WTC11 (cell line): ENCODE measurements at regions not wholly inside any gene's neighbourhood (a gene's known extent, or its start where the extent isn't known, plus 50 kb on each side); places are given as distances from the start of the nearest gene placed in this dataset.

ENCODE experiments used
- CBFB ChIP-seq: sonication (generic); formaldehyde crosslinking; IDR thresholded peaks from 2 replicates; pipeline ENCODE4 v1.8.1; 2022; ENCODE audit warnings: mild to moderate bottlenecking, low read depth, missing genetic modification reagents
- CREM ChIP-seq: sonication (generic); formaldehyde crosslinking; IDR thresholded peaks from 2 replicates; pipeline ENCODE4 v1.8.1; 2022; ENCODE audit warnings: mild to moderate bottlenecking, missing genetic modification reagents, moderate library complexity
- ETV6 ChIP-seq: sonication (generic); formaldehyde crosslinking; IDR thresholded peaks from 2 replicates; pipeline ENCODE4 v1.8.1; 2022; ENCODE audit warnings: mild to moderate bottlenecking, missing genetic modification reagents
- FOXK1 ChIP-seq: sonication (generic); formaldehyde crosslinking; IDR thresholded peaks from 2 replicates; pipeline ENCODE4 v1.8.0; 2022; ENCODE audit warnings: mild to moderate bottlenecking, moderate library complexity, missing genetic modification reagents
- JAZF1 ChIP-seq: fragments of 250-450 bp; sonication (Bioruptor Pico); IDR thresholded peaks from 2 replicates; pipeline ENCODE4 v1.9.0; 2021; ENCODE audit warnings: moderate library complexity, mild to moderate bottlenecking, inconsistent platforms
- JUN ChIP-seq: sonication (generic); formaldehyde crosslinking; IDR thresholded peaks from 2 replicates; pipeline ENCODE4 v1.8.0; 2023; ENCODE audit warnings: mild to moderate bottlenecking, missing genetic modification reagents
- NR3C1 ChIP-seq: sonication (generic); formaldehyde crosslinking; conservative IDR thresholded peaks from 2 replicates; pipeline ENCODE4 v1.8.1; 2023; ENCODE audit warnings: low read depth, mild to moderate bottlenecking, missing genetic modification reagents
- ZBTB21 ChIP-seq: sonication (generic); formaldehyde crosslinking; IDR thresholded peaks from 2 replicates; pipeline ENCODE4 v1.8.1; 2023; ENCODE audit warnings: mild to moderate bottlenecking, missing genetic modification reagents, borderline replicate concordance
- TF ChIP-seq, protein P1 (sequence below): fragments of 200-600 bp; IDR thresholded peaks from 2 replicates; pipeline ENCODE4 v1.8.0; 2022; ENCODE audit warnings: antibody characterized with exemption
- TF ChIP-seq, protein P2 (sequence below): sonication (generic); formaldehyde crosslinking; IDR thresholded peaks from 2 replicates; pipeline ENCODE4 v1.8.1; 2022; ENCODE audit warnings: low read depth, mild to moderate bottlenecking, moderate library complexity, missing genetic modification reagents, borderline replicate concordance
- TF ChIP-seq, protein P3 (sequence below): sonication (generic); formaldehyde crosslinking; IDR thresholded peaks from 2 replicates; pipeline ENCODE4 v1.8.1; 2023; ENCODE audit warnings: mild to moderate bottlenecking, missing genetic modification reagents, moderate library complexity

- TF ChIP-seq, protein P1, sequence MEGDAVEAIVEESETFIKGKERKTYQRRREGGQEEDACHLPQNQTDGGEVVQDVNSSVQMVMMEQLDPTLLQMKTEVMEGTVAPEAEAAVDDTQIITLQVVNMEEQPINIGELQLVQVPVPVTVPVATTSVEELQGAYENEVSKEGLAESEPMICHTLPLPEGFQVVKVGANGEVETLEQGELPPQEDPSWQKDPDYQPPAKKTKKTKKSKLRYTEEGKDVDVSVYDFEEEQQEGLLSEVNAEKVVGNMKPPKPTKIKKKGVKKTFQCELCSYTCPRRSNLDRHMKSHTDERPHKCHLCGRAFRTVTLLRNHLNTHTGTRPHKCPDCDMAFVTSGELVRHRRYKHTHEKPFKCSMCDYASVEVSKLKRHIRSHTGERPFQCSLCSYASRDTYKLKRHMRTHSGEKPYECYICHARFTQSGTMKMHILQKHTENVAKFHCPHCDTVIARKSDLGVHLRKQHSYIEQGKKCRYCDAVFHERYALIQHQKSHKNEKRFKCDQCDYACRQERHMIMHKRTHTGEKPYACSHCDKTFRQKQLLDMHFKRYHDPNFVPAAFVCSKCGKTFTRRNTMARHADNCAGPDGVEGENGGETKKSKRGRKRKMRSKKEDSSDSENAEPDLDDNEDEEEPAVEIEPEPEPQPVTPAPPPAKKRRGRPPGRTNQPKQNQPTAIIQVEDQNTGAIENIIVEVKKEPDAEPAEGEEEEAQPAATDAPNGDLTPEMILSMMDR, result no peak
- TF ChIP-seq FOXK1 (CRISPR knock-in tag) (no peak), CREM (CRISPR knock-in tag) (no peak), ZBTB21 (CRISPR knock-in tag) (no peak), JUN (CRISPR knock-in tag) (no peak), JAZF1 (no peak), NR3C1 (CRISPR knock-in tag) (no peak), ETV6 (no peak), CBFB (CRISPR knock-in tag) (no peak)
- TF ChIP-seq, protein P2, sequence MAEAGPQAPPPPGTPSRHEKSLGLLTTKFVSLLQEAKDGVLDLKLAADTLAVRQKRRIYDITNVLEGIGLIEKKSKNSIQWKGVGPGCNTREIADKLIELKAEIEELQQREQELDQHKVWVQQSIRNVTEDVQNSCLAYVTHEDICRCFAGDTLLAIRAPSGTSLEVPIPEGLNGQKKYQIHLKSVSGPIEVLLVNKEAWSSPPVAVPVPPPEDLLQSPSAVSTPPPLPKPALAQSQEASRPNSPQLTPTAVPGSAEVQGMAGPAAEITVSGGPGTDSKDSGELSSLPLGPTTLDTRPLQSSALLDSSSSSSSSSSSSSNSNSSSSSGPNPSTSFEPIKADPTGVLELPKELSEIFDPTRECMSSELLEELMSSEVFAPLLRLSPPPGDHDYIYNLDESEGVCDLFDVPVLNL (CRISPR knock-in tag), result no peak
- TF ChIP-seq, protein P3, sequence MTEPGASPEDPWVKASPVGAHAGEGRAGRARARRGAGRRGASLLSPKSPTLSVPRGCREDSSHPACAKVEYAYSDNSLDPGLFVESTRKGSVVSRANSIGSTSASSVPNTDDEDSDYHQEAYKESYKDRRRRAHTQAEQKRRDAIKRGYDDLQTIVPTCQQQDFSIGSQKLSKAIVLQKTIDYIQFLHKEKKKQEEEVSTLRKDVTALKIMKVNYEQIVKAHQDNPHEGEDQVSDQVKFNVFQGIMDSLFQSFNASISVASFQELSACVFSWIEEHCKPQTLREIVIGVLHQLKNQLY (CRISPR knock-in tag), result no peak
These were observed 60.4 kb upstream of the POLG start for GRCh38 chr15:89395031-89395430.
